ENCODE measurements at regions not wholly inside any gene's neighbourhood (a gene's known extent, or its start where the extent isn't known, plus 50 kb on each side); places are given as distances from the start of the nearest gene placed in this dataset.

DNA sequence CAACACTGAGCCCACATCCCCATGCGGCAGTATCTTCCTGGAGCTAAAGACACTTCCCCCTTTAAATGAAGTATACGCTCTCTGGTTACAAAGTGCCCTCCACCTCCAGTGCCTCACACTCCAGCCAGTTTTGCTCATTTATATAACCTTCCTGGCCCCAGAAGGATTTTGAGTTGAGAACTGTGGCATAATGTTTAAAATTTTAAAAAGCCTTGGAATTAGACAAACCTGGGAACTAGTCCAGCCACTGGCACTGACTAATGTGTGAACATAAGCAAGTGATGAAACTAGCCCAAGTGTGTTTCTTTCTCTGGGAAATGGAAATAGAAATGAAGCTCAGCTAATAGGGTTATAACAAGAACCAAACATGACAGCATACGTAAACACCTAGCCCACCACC is 723.7 kb upstream of the USP15 start:
- FAIRE-seq (no peak), DNase-seq (ENCODE audit: insufficient read length, low spot score) (no peak)
- TF ChIP-seq CTCF (IDR thresholded peaks at IDR 0.05; ENCODE audit: insufficient read depth, missing control alignments): no peak

- FAIRE-seq (no peak), DNase-seq (ENCODE audit: insufficient read length, low spot score) (no peak)
- TF ChIP-seq CTCF (IDR thresholded peaks at IDR 0.05; ENCODE audit: insufficient read depth, missing control alignments): no peak
Observed at GRCh38 chr12:61538951-61539350, 721.3 kb upstream of the USP15 start.

DNA sequence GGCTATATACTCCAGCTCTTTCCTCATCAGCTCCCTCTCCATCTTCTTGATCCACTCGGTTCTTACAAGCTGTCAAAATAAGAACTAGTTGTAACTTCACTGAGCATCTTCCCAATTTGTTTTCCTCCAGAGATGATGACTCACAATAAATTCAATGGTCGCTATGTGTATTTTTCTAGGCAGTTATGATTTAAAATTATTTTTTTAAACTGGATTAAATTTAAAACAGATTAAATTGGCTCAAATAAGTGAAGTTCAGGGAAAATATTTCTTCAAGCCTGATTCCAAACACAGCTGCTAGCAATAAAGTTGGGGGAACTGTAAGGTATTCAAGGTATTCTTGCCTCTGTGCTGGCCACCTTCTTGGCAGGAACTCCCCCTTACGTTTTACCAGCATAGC is 717.7 kb upstream of the USP15 start:
- no peak for TF ChIP-seq CTCF (IDR thresholded peaks at IDR 0.05; ENCODE audit: insufficient read depth, missing control alignments)
- no peak for DNase-seq (ENCODE audit: insufficient read length, low spot score)
- FAIRE-seq: no peak

- no peak for DNase-seq (ENCODE audit: insufficient read length, low spot score)
- no peak for FAIRE-seq
- no peak for TF ChIP-seq CTCF (IDR thresholded peaks at IDR 0.05; ENCODE audit: insufficient read depth, missing control alignments)
Observed at GRCh38 chr12:61546296-61546695, 713.9 kb upstream of the USP15 start.

DNA sequence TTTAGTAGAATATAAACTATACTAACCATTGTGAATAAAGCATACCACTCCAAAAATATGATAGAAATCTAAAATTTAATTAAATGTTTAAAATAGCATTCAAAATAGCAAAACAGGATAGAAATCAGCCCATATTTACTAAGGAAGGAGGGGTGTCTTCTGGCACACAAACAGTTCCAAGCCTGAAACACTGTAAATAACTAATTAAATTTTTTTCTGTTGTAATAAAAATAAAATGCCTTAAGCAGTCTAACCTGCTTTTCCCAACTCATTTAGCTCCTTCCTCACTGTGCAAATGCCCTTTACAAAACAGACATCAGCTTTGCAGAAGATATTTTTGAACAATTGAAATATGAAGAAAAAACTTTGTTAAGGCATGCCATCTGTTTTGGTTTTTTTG is 707.1 kb upstream of the USP15 start:
- no peak for DNase-seq (ENCODE audit: insufficient read length, low spot score)
- TF ChIP-seq CTCF (IDR thresholded peaks at IDR 0.05; ENCODE audit: insufficient read depth, missing control alignments): no peak
- no peak for FAIRE-seq

GRCh38 chr12:61554268-61555008 is 705.8 kb upstream of the USP15 start:
- no peak for TF ChIP-seq CTCF (IDR thresholded peaks at IDR 0.05; ENCODE audit: insufficient read depth, missing control alignments)
- DNase-seq (ENCODE audit: insufficient read length, low spot score) (no peak), FAIRE-seq (no peak)

- no peak for DNase-seq (ENCODE audit: insufficient read length, low spot score)
- no peak for FAIRE-seq
- no peak for TF ChIP-seq CTCF (IDR thresholded peaks at IDR 0.05; ENCODE audit: insufficient read depth, missing control alignments)
Observed at GRCh38 chr12:61563665-61564450, 696.3 kb upstream of the USP15 start.
